ENCODE measurements at regions not wholly inside any gene's neighbourhood (a gene's known extent, or its start where the extent isn't known, plus 50 kb on each side); places are given as distances from the start of the nearest gene placed in this dataset.

GRCh38 chr4:111854494-111855087 lies 290.7 kb upstream of the FAM241A start:
- TF ChIP-seq RAD21 (IDR thresholded peaks at IDR 0.05; ENCODE audit: low read depth) = peak; percentile 73
- no peak for TF ChIP-seq EP300 (IDR thresholded peaks at IDR 0.05; ENCODE audit: borderline replicate concordance)
- no peak for TF ChIP-seq ZBTB7A (IDR thresholded peaks at IDR 0.05; ENCODE audit: low read depth)

- TF ChIP-seq CEBPB (IDR thresholded peaks at IDR 0.05) = no peak
- no peak for TF ChIP-seq CREB1 (IDR thresholded peaks at IDR 0.05; ENCODE audit: low read depth)
- TF ChIP-seq EGR1 (IDR thresholded peaks at IDR 0.05) = no peak
- TF ChIP-seq ZBTB7A (IDR thresholded peaks at IDR 0.05; ENCODE audit: low read depth) = no peak
- TF ChIP-seq YY1 (IDR thresholded peaks at IDR 0.05; ENCODE audit: low read depth) = no peak
- no peak for TF ChIP-seq RAD21 (IDR thresholded peaks at IDR 0.05; ENCODE audit: low read depth)
- no peak for TF ChIP-seq TCF12 (IDR thresholded peaks at IDR 0.05; ENCODE audit: low read depth)
- TF ChIP-seq EP300 (IDR thresholded peaks at IDR 0.05; ENCODE audit: borderline replicate concordance) = no peak
These were observed 289.9 kb upstream of the FAM241A start for GRCh38 chr4:111855308-111855707.

- TF ChIP-seq CEBPB (IDR thresholded peaks at IDR 0.05) (no peak), TCF12 (IDR thresholded peaks at IDR 0.05; ENCODE audit: low read depth) (no peak), FOXM1 (IDR thresholded peaks at IDR 0.05; ENCODE audit: borderline replicate concordance, low read depth) (no peak)
These were observed 281.2 kb upstream of the FAM241A start for GRCh38 chr4:111864066-111864465.

GRCh38 chr4:111869339-111869738 lies 275.9 kb upstream of the FAM241A start:
- TF ChIP-seq TCF12 (IDR thresholded peaks at IDR 0.05; ENCODE audit: low read depth) (no peak), TAF1 (IDR thresholded peaks at IDR 0.05; ENCODE audit: low read depth) (no peak), FOXM1 (IDR thresholded peaks at IDR 0.05; ENCODE audit: borderline replicate concordance, low read depth) (no peak), REST (IDR thresholded peaks at IDR 0.05; ENCODE audit: low read depth) (no peak)

GRCh38 chr4:111871802-111872201 lies 273.5 kb upstream of the FAM241A start:
- TF ChIP-seq MAX (IDR thresholded peaks at IDR 0.05) = no peak
- TF ChIP-seq FOXM1 (IDR thresholded peaks at IDR 0.05; ENCODE audit: borderline replicate concordance, low read depth) = no peak
- TF ChIP-seq RAD21 (IDR thresholded peaks at IDR 0.05; ENCODE audit: low read depth) = no peak
- TF ChIP-seq REST (IDR thresholded peaks at IDR 0.05; ENCODE audit: low read depth) = no peak
- no peak for TF ChIP-seq YY1 (IDR thresholded peaks at IDR 0.05; ENCODE audit: low read depth)
- no peak for TF ChIP-seq EGR1 (IDR thresholded peaks at IDR 0.05)
- no peak for TF ChIP-seq TAF1 (IDR thresholded peaks at IDR 0.05; ENCODE audit: low read depth)
- no peak for TF ChIP-seq EP300 (IDR thresholded peaks at IDR 0.05; ENCODE audit: borderline replicate concordance)
- TF ChIP-seq ZBTB7A (IDR thresholded peaks at IDR 0.05; ENCODE audit: low read depth) = no peak
- TF ChIP-seq USF1 (IDR thresholded peaks at IDR 0.05) = no peak
- no peak for TF ChIP-seq TEAD4 (IDR thresholded peaks at IDR 0.05)
- TF ChIP-seq TCF12 (IDR thresholded peaks at IDR 0.05; ENCODE audit: low read depth) = no peak
- no peak for TF ChIP-seq CREB1 (IDR thresholded peaks at IDR 0.05; ENCODE audit: low read depth)
- no peak for TF ChIP-seq NFIC (IDR thresholded peaks at IDR 0.05)
- TF ChIP-seq CEBPB (IDR thresholded peaks at IDR 0.05) = no peak

GRCh38 chr4:111873801-111874200 lies 271.5 kb upstream of the FAM241A start:
- TF ChIP-seq USF1 (IDR thresholded peaks at IDR 0.05) = no peak
- no peak for TF ChIP-seq NFIC (IDR thresholded peaks at IDR 0.05)
- no peak for TF ChIP-seq EP300 (IDR thresholded peaks at IDR 0.05; ENCODE audit: borderline replicate concordance)
- no peak for TF ChIP-seq REST (IDR thresholded peaks at IDR 0.05; ENCODE audit: low read depth)
- TF ChIP-seq CREB1 (IDR thresholded peaks at IDR 0.05; ENCODE audit: low read depth) = no peak
- no peak for TF ChIP-seq MAX (IDR thresholded peaks at IDR 0.05)
- TF ChIP-seq ZBTB7A (IDR thresholded peaks at IDR 0.05; ENCODE audit: low read depth) = no peak
- TF ChIP-seq CEBPB (IDR thresholded peaks at IDR 0.05) = no peak
- TF ChIP-seq TCF12 (IDR thresholded peaks at IDR 0.05; ENCODE audit: low read depth) = no peak

Data from Ishikawa (cell line).